HepG2 (cell line): ENCODE measurements at regions not wholly inside any gene's neighbourhood (a gene's known extent, or its start where the extent isn't known, plus 50 kb on each side); places are given as distances from the start of the nearest gene placed in this dataset.
A peak's percentile ranks its signal among the peaks of the same experiment; 100 is the strongest.

Experiments used
- ATAC-seq: fragments of 200-7000 bp; cut with Tn5 transposase; 3 replicates; pipeline ENCODE4 v1.9.1; 2020; ENCODE audit warnings: mild to moderate bottlenecking, moderate library complexity
- BruUV-seq: library from RNA; stranded (reverse); fragments of 400-500 nt; replicated peaks from 2 replicates; lab custom pipeline; 2021; lab: Mats Ljungman, UMichigan
- CTCF ChIA-PET: fragments of 300-600 bp; formaldehyde crosslinking; extraction: SDS; loops from one replicate; lab custom pipeline; 2021; ENCODE audit warnings: low total read pairs, inconsistent platforms, low intra/inter-chr PET ratio; lab: Yijun Ruan, JAX
- POLR2A ChIA-PET: fragments of 350-600 bp; sonication (Branson Sonifier 250); formaldehyde crosslinking; loops from one replicate; lab custom pipeline; 2020; ENCODE audit warnings: antibody characterized with exemption, inconsistent platforms; lab: Yijun Ruan, JAX
- DNase-seq: peaks from one replicate; pipeline ENCODE4 v3.0.0-alpha.2; 2015; ENCODE audit warnings: low spot score
- FAIRE-seq: peaks from 3 replicates; lab custom pipeline; 2011; peaks lifted over from hg19 to GRCh38; lab: Jason Lieb, UNC
- H2AFZ ChIP-seq: one replicate; pipeline ENCODE4 v1.6.1; 2011; ENCODE audit warnings: low read length, inconsistent platforms
- H3K27ac ChIP-seq: fragments of 300-600 bp; 3 replicates; pipeline ENCODE4 v1.8.0; 2011; ENCODE audit warnings: mixed run types, mild to moderate bottlenecking, mixed read lengths, low read length, inconsistent platforms; ENCODE audit not compliant: insufficient read depth; ENCODE audit errors: extremely low read length
- H3K27me3 ChIP-seq, 2 experiments: fragments of 200-600 bp in 1 of 2; 2 replicates in 1 of 2; 3 replicates in 1 of 2; pipeline versions ENCODE4 v1.6.0 to v1.8.0; 2011; ENCODE audit warnings: low read length in 2 of 2, mild to moderate bottlenecking in 2 of 2, moderate library complexity in 2 of 2, inconsistent platforms in 1 of 2; ENCODE audit not compliant: insufficient read depth in 2 of 2, control insufficient read depth in 1 of 2
- H3K36me3 ChIP-seq, 2 experiments: fragments of 200-600 bp in 1 of 2; replicated peaks in 1 of 2; 2 replicates in 1 of 2; 3 replicates in 1 of 2; pipeline versions ENCODE4 v1.5.1 to v1.8.0; 2011; ENCODE audit warnings: low read length in 2 of 2, inconsistent platforms in 1 of 2; ENCODE audit not compliant: insufficient read depth in 2 of 2, control insufficient read depth in 1 of 2
- H3K4me1 ChIP-seq: 2 replicates; pipeline ENCODE4 v1.5.1; 2012; ENCODE audit warnings: low read length, inconsistent platforms; ENCODE audit not compliant: insufficient read depth
- H3K4me2 ChIP-seq: 2 replicates; pipeline ENCODE4 v1.6.0; 2011; ENCODE audit warnings: low read depth, low read length, inconsistent platforms
- H3K4me3 ChIP-seq, 3 experiments: fragments of 200-600 bp in 1 of 3; sonication (generic), shearing (Covaris generic) in 1 of 3; replicated peaks in 1 of 3; 2 replicates each; pipeline ENCODE4 v1.5.1; 2011 to 2016; ENCODE audit warnings: low read length in 3 of 3, inconsistent platforms in 2 of 3, low read depth in 2 of 3, mild to moderate bottlenecking in 2 of 3, control low read depth in 1 of 3, mixed read lengths in 1 of 3; ENCODE audit not compliant: insufficient read depth in 1 of 3
- H3K79me2 ChIP-seq: one replicate; pipeline ENCODE4 v1.6.1; 2011; ENCODE audit warnings: low read length, inconsistent platforms; ENCODE audit not compliant: insufficient read depth
- H3K9ac ChIP-seq: 2 replicates; pipeline ENCODE4 v1.6.0; 2011; ENCODE audit warnings: mild to moderate bottlenecking, low read depth, low read length, inconsistent platforms; ENCODE audit not compliant: insufficient read depth
- H3K9me3 ChIP-seq: 2 replicates; pipeline ENCODE4 v1.5.1; 2012; ENCODE audit warnings: mild to moderate bottlenecking, low read length
- H4K20me1 ChIP-seq: 2 replicates; pipeline ENCODE4 v1.6.0; 2011; ENCODE audit warnings: inconsistent platforms, mild to moderate bottlenecking, low read length, moderate library complexity; ENCODE audit not compliant: insufficient read depth
- FOXA1 ChIP-seq, 2 experiments: fragments of 450-650 bp in 1 of 2; sonication (generic) in 1 of 2; formaldehyde crosslinking in 1 of 2; IDR thresholded peaks; 2 replicates each; pipeline versions ENCODE4 v1.4.0 to v1.6.1; 2016 to 2020; ENCODE audit warnings: missing genetic modification reagents in 1 of 2
- FOXA3 ChIP-seq: IDR thresholded peaks from 2 replicates; pipeline ENCODE4 v1.6.1; 2016; ENCODE audit warnings: missing genetic modification reagents, missing compliant biosample characterization
- FOXP1 ChIP-seq, 2 experiments: fragments of 450-650 bp in 1 of 2; IDR thresholded peaks; 2 replicates each; pipeline ENCODE4 v1.6.1; 2017 to 2018; ENCODE audit warnings: antibody characterized with exemption in 1 of 2
- GATAD1 ChIP-seq: IDR thresholded peaks from 2 replicates; pipeline ENCODE4 v1.6.1; 2016; ENCODE audit warnings: missing genetic modification reagents, missing compliant biosample characterization
- GATAD2A ChIP-seq: IDR thresholded peaks from 2 replicates; pipeline ENCODE4 v1.6.1; 2016
- HNRNPH1 ChIP-seq: fragments of 200-400 bp; formaldehyde crosslinking; optimal IDR thresholded peaks from 2 replicates; pipeline ENCODE3; 2017; ENCODE audit warnings: mild to moderate bottlenecking, low read depth, low read length
- KLF13 ChIP-seq: sonication (generic); formaldehyde crosslinking; IDR thresholded peaks from 2 replicates; pipeline ENCODE4 v1.4.0; 2020; ENCODE audit warnings: mild to moderate bottlenecking, missing genetic modification reagents
- MAFK ChIP-seq, 2 experiments: IDR thresholded peaks in 1 of 2; conservative IDR thresholded peaks in 1 of 2; 2 replicates each; pipeline ENCODE4 v1.6.1; 2011; ENCODE audit warnings: improper control_type of control experiment in 2 of 2, low read length in 2 of 2
- MEF2D ChIP-seq: sonication (generic); formaldehyde crosslinking; IDR thresholded peaks from 2 replicates; pipeline ENCODE4 v1.5.1; 2020; ENCODE audit warnings: mild to moderate bottlenecking, missing genetic modification reagents
- POGZ ChIP-seq: sonication (generic); formaldehyde crosslinking; IDR thresholded peaks from 2 replicates; pipeline ENCODE4 v1.4.0; 2020; ENCODE audit warnings: mild to moderate bottlenecking, missing genetic modification reagents
- ZFP1 ChIP-seq: IDR thresholded peaks from 2 replicates; pipeline ENCODE4 v1.6.1; 2016
- ZNF777 ChIP-seq: sonication (generic); formaldehyde crosslinking; IDR thresholded peaks from 2 replicates; pipeline ENCODE4 v1.4.0; 2020; ENCODE audit warnings: missing genetic modification reagents
- ZNF792 ChIP-seq: IDR thresholded peaks from 2 replicates; pipeline ENCODE4 v1.6.1; 2016
- WGBS: methylation state at CpG from one replicate; pipeline ENCODE4 v1.1.6; 2017; ENCODE audit warnings: low lambda C conversion rate; 5-methylcytosine and 5-hydroxymethylcytosine counted together
- in situ Hi-C: cut with HindIII; loops from 2 replicates; pipeline ENCODE4 v1.10.0; 2017; ENCODE audit warnings: low pct_unique_long_range_greater_than_20kb; ENCODE audit not compliant: extremely low pct_ligation_motif_present
- intact Hi-C: fragments of 100-400 bp; cut with micrococcal nuclease; formaldehyde crosslinking; loops from one replicate; pipeline ENCODE4 v1.10.0; 2022; ENCODE audit not compliant: unreplicated experiment
- TF ChIP-seq, protein P1 (sequence below): sonication (generic); formaldehyde crosslinking; IDR thresholded peaks from 2 replicates; pipeline ENCODE4 v1.8.1; 2023; ENCODE audit warnings: missing genetic modification reagents, mild to moderate bottlenecking, borderline replicate concordance
- TF ChIP-seq, protein P2 (sequence below): sonication (generic); formaldehyde crosslinking; IDR thresholded peaks from 2 replicates; pipeline ENCODE4 v1.4.0; 2020; ENCODE audit warnings: mild to moderate bottlenecking, missing genetic modification reagents

DNA sequence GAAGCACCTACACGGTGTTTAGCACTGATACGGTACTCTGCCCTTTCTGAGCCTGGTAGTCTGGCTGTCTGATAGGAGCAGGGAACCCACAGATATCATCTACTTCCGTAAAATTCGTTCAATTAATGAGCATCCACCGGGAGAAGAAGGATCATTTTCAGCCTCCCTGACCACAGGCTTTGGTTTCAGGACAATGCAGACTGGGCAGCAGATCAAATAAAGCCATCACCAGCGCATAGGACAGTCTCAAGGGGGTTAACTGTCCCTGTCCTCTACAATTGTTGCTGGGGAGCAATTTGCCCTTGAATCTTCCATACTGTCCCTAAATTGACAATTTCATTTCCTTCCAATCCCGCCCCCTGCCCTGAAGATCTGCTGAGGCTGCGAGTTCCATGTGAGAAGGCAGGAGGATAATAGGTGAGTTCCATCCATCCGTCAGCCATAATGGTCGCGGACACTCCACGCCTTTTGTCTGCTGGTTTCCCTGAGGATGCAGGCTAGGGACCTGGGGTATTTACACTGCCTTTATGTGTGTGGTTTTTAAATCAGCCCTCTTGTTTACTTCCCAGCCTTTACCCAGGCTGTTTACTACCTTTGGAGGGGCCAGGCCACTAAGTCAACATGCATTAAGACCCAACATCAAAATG lies 110.0 kb downstream of the MYCN start:
- Histone ChIP-seq H3K27ac (no peak overlapping the region), H3K36me3 (no peaks in the 10 kb centered on the region), H3K27me3 (peaks cover 2 to 21% of the 10 kb centered on the region in 2 experiments; a peak in 3 of 5 replicates), H3K4me3 (no peak overlapping the region), H3K4me2 (peak overlapping the region; percentile 48), H3K79me2 (no peaks in the 10 kb centered on the region), H2AFZ (no peak overlapping the region), H3K9ac (no peak overlapping the region), H3K9me3 (no peaks in the 10 kb centered on the region), H3K4me1 (peaks cover 31% of the 10 kb centered on the region), H4K20me1 (no peaks in the 10 kb centered on the region)
- intact Hi-C loops (loop anchor here (2.0 kb wide), 1 partner anchor 18 kb away; no protein-coding TSS in a partner anchor), in situ Hi-C loops (no loop called here)
- 48% methylated on average over 12 of the region's 12 CpGs for WGBS
- ATAC-seq (peak; percentile 33), FAIRE-seq (no peak), DNase-seq (no peak)
- CTCF ChIA-PET = no interaction called here
- BruUV-seq = no TSS peak
- POLR2A ChIA-PET = interaction anchor here (1.6 kb wide), 1 partner anchor 19 kb away, joined by 20 read pairs; no protein-coding TSS in a partner anchor
- no peak for TF ChIP-seq POGZ (CRISPR knock-in tag)
- TF ChIP-seq MAFK (conservative IDR thresholded peaks at IDR 0.05 in 1 of 2, IDR thresholded peaks at IDR 0.05 in 1 of 2; ENCODE audit: low read length in 2 of 2) = 0 out of 4 replicates have a peak, but pooled peaks have one; percentile 3 to 6
- no peak for TF ChIP-seq MEF2D
- TF ChIP-seq FOXA1 (IDR thresholded peaks at IDR 0.05) = no peak
- 0 out of 2 replicates have a peak, but pooled peaks have one; percentile 6 for TF ChIP-seq FOXA1 (CRISPR knock-in tag; IDR thresholded peaks at IDR 0.05)
- TF ChIP-seq FOXP1 (IDR thresholded peaks at IDR 0.05) = no peak
- TF ChIP-seq FOXP1 (CRISPR knock-in tag; IDR thresholded peaks at IDR 0.05) = peak; percentile 10; the same call in 1 of the 2 replicates
- TF ChIP-seq GATAD1 (CRISPR knock-in tag) = no peak
- TF ChIP-seq FOXA3 (CRISPR knock-in tag) = peak; percentile 13; the same call in 1 of the 2 replicates

DNA sequence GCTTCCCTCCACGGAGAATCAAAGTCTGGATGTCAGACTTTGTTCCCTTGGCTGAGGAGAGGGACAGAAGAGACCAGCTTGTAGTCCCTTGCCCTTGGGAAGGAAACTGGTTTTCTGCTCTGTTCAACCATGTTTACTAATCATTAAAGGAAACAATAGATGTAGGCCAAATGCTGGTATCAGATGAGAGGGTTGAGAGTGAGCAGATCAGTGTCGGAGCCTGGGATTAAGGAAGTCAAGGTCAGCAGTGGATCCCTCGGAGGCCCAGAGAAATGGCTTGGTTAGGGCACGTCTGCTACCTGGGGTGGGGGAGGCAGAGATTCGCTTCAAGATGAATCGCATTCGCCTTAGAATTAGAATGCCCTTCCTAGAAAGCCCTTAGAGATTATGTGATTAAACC lies 109.1 kb downstream of the MYCN start:
- in situ Hi-C loops = no loop called here
- CTCF ChIA-PET = no interaction called here
- TF ChIP-seq KLF13 (CRISPR knock-in tag) (no peak), ZNF777 (CRISPR knock-in tag) (no peak), HNRNPH1 (no peak), GATAD2A (CRISPR knock-in tag) (no peak), ZNF792 (no peak), ZFP1 (CRISPR knock-in tag) (no peak)
- TF ChIP-seq, protein P1, sequence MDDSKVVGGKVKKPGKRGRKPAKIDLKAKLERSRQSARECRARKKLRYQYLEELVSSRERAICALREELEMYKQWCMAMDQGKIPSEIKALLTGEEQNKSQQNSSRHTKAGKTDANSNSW (CRISPR knock-in tag) = no peak
- TF ChIP-seq, protein P2, sequence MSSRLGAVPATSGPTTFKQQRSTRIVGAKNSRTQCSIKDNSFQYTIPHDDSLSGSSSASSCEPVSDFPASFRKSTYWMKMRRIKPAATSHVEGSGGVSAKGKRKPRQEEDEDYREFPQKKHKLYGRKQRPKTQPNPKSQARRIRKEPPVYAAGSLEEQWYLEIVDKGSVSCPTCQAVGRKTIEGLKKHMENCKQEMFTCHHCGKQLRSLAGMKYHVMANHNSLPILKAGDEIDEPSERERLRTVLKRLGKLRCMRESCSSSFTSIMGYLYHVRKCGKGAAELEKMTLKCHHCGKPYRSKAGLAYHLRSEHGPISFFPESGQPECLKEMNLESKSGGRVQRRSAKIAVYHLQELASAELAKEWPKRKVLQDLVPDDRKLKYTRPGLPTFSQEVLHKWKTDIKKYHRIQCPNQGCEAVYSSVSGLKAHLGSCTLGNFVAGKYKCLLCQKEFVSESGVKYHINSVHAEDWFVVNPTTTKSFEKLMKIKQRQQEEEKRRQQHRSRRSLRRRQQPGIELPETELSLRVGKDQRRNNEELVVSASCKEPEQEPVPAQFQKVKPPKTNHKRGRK (CRISPR knock-in tag) = no peak

More for the DNA sequence above, 109.1 kb downstream of the MYCN start:
- peaks cover 2 to 21% of the 10 kb centered on the region in 2 experiments; a peak in 3 of 5 replicates for H3K27me3 ChIP-seq
- POLR2A ChIA-PET = no interaction called here
- H3K27ac ChIP-seq = no peak overlapping the region
- no peaks in the 10 kb centered on the region for H3K9me3 ChIP-seq
- no peaks in the 10 kb centered on the region for H4K20me1 ChIP-seq
- no peak overlapping the region for H3K4me2 ChIP-seq
- no peak overlapping the region for H3K4me3 ChIP-seq
- ATAC-seq (no peak), FAIRE-seq (no peak), DNase-seq (no peak)
- intact Hi-C loops = no loop called here
- no peak overlapping the region for H2AFZ ChIP-seq
- no TSS peak for BruUV-seq
- no peaks in the 10 kb centered on the region for H3K36me3 ChIP-seq
- H3K4me1 ChIP-seq = peaks cover 31% of the 10 kb centered on the region
- no peaks in the 10 kb centered on the region for H3K79me2 ChIP-seq
- 47% methylated on average over 7 of the region's 7 CpGs for WGBS
- no peak overlapping the region for H3K9ac ChIP-seq
